ENCODE measurements at regions not wholly inside any gene's neighbourhood (a gene's known extent, or its start where the extent isn't known, plus 50 kb on each side); places are given as distances from the start of the nearest gene placed in this dataset.

DNA sequence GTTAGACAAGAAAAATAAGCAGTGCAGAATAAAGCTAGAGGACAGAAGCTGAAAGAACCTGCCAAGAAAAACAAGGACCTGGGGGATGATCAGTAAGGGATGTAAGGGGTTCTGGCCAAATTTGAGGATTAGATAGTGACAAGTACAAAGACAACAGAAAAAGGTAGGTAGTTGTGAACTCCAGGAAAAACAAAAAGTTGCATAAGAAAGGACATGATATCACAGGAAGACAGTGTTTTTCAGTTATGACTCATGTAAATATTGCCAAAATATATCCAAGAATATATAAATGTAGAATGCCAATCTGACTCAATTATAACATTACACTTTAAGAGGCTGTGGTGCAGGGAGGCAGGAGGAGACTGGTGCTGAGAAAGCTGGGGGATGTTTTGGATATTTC, 209.8 kb upstream of the SH3BP4 start:
- no peak overlapping the region for H3K27ac ChIP-seq (ENCODE audit: low read length)
- no peaks in the 10 kb centered on the region for H4K20me1 ChIP-seq (ENCODE audit: insufficient read depth, low read length)
- H3K4me1 ChIP-seq (ENCODE audit: insufficient read depth, low read length), result no peaks in the 10 kb centered on the region
- H3K4me3 ChIP-seq (ENCODE audit: low read depth in 1 of 2, low read length in 2 of 2), result no peak overlapping the region
- no peak overlapping the region for H2AFZ ChIP-seq (ENCODE audit: low read depth, low read length)
- no peak overlapping the region for H3K4me2 ChIP-seq (ENCODE audit: insufficient read depth, low read length)
- no peak for DNase-seq
- TF ChIP-seq, protein P1, sequence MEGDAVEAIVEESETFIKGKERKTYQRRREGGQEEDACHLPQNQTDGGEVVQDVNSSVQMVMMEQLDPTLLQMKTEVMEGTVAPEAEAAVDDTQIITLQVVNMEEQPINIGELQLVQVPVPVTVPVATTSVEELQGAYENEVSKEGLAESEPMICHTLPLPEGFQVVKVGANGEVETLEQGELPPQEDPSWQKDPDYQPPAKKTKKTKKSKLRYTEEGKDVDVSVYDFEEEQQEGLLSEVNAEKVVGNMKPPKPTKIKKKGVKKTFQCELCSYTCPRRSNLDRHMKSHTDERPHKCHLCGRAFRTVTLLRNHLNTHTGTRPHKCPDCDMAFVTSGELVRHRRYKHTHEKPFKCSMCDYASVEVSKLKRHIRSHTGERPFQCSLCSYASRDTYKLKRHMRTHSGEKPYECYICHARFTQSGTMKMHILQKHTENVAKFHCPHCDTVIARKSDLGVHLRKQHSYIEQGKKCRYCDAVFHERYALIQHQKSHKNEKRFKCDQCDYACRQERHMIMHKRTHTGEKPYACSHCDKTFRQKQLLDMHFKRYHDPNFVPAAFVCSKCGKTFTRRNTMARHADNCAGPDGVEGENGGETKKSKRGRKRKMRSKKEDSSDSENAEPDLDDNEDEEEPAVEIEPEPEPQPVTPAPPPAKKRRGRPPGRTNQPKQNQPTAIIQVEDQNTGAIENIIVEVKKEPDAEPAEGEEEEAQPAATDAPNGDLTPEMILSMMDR (IDR thresholded peaks at IDR 0.05; ENCODE audit: borderline replicate concordance, extremely low read depth, low read length, poor library complexity, severe bottlenecking), result no peak
- TF ChIP-seq EZH2 (IDR thresholded peaks at IDR 0.05; ENCODE audit: borderline replicate concordance, low read depth, low read length, severe bottlenecking), result no peak
- peaks cover 5% of the 10 kb centered on the region for H3K27me3 ChIP-seq (ENCODE audit: insufficient read depth, low read length, poor library complexity)
- H3K79me2 ChIP-seq (ENCODE audit: insufficient read depth, low read length), result no peaks in the 10 kb centered on the region
- H3K36me3 ChIP-seq (ENCODE audit: insufficient read depth, low read length), result no peaks in the 10 kb centered on the region
- H3K9ac ChIP-seq (ENCODE audit: low read depth, low read length), result no peak overlapping the region
- H3K9me3 ChIP-seq (ENCODE audit: insufficient read depth, low read length, severe bottlenecking), result no peaks in the 10 kb centered on the region
- no peak for ATAC-seq (ENCODE audit: insufficient read depth, low read depth)

DNA sequence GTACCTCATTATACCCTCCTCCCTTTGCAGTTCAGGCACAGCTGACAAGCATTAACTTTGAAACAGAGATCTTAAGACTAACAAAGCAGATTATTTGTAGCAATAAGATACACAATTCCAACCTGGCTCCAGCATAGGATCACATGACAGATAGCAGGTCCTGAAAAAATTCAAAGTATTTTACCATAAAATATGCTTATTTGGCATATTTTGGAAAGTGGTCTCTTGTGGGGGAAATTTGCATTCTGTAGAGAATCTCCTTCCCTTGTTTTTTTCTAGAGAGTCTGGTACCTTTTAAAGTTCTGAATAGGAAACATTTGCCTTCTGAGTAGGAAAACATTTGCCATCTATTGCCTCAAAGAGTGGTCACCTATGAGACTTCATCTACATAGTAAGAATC, 212.8 kb upstream of the SH3BP4 start:
- H3K4me2 ChIP-seq (ENCODE audit: insufficient read depth, low read length), result no peak overlapping the region
- no peak for ATAC-seq (ENCODE audit: insufficient read depth, low read depth)
- no peak for DNase-seq
- H3K4me3 ChIP-seq (ENCODE audit: low read depth in 1 of 2, low read length in 2 of 2), result no peak overlapping the region
- H3K36me3 ChIP-seq (ENCODE audit: insufficient read depth, low read length), result no peaks in the 10 kb centered on the region
- TF ChIP-seq EZH2 (IDR thresholded peaks at IDR 0.05; ENCODE audit: borderline replicate concordance, low read depth, low read length, severe bottlenecking), result no peak
- TF ChIP-seq, protein P1 (IDR thresholded peaks at IDR 0.05; ENCODE audit: borderline replicate concordance, extremely low read depth, low read length, poor library complexity, severe bottlenecking), result no peak
- H3K9me3 ChIP-seq (ENCODE audit: insufficient read depth, low read length, severe bottlenecking), result peaks cover 3% of the 10 kb centered on the region
- no peaks in the 10 kb centered on the region for H3K4me1 ChIP-seq (ENCODE audit: insufficient read depth, low read length)
- peaks cover 5% of the 10 kb centered on the region for H3K27me3 ChIP-seq (ENCODE audit: insufficient read depth, low read length, poor library complexity)
- H2AFZ ChIP-seq (ENCODE audit: low read depth, low read length), result no peak overlapping the region
- no peaks in the 10 kb centered on the region for H4K20me1 ChIP-seq (ENCODE audit: insufficient read depth, low read length)
- H3K79me2 ChIP-seq (ENCODE audit: insufficient read depth, low read length), result no peaks in the 10 kb centered on the region
- no peak overlapping the region for H3K9ac ChIP-seq (ENCODE audit: low read depth, low read length)
- no peak overlapping the region for H3K27ac ChIP-seq (ENCODE audit: low read length)

DNA sequence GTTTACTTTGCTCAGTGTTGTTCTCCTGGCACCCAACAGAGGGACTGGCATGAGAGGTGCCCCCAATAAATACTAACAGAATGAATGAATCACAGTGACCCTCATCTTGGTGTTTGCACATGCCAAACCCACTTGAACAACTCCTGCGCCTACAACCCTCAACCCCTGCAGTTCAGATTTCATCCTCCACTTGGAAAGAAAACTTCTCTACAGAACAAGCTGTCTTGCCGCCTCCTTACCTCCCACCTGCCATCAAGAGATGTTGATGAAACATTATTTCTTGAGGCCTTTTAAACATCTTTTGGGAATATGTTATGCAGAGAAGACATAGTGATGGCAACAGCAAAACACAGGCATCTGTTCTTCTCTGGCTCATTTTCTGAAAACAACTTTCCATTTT, 216.0 kb upstream of the SH3BP4 start:
- no peak overlapping the region for H3K9ac ChIP-seq (ENCODE audit: low read depth, low read length)
- no peaks in the 10 kb centered on the region for H3K36me3 ChIP-seq (ENCODE audit: insufficient read depth, low read length)
- no peaks in the 10 kb centered on the region for H3K79me2 ChIP-seq (ENCODE audit: insufficient read depth, low read length)
- DNase-seq (no peak), ATAC-seq (ENCODE audit: insufficient read depth, low read depth) (no peak)
- H3K9me3 ChIP-seq (ENCODE audit: insufficient read depth, low read length, severe bottlenecking), result peaks cover 3% of the 10 kb centered on the region
- H3K4me1 ChIP-seq (ENCODE audit: insufficient read depth, low read length), result no peaks in the 10 kb centered on the region
- no peaks in the 10 kb centered on the region for H4K20me1 ChIP-seq (ENCODE audit: insufficient read depth, low read length)
- no peak overlapping the region for H3K4me2 ChIP-seq (ENCODE audit: insufficient read depth, low read length)
- no peak for TF ChIP-seq EZH2 (IDR thresholded peaks at IDR 0.05; ENCODE audit: borderline replicate concordance, low read depth, low read length, severe bottlenecking)
- TF ChIP-seq, protein P1 (IDR thresholded peaks at IDR 0.05; ENCODE audit: borderline replicate concordance, extremely low read depth, low read length, poor library complexity, severe bottlenecking), result no peak
- no peak overlapping the region for H3K27ac ChIP-seq (ENCODE audit: low read length)
- H3K4me3 ChIP-seq (ENCODE audit: low read depth in 1 of 2, low read length in 2 of 2), result no peak overlapping the region
- peaks cover 8% of the 10 kb centered on the region for H3K27me3 ChIP-seq (ENCODE audit: insufficient read depth, low read length, poor library complexity)
- H2AFZ ChIP-seq (ENCODE audit: low read depth, low read length), result no peak overlapping the region

All from DND-41 (cell line).